ENCODE measurements at regions not wholly inside any gene's neighbourhood (a gene's known extent, or its start where the extent isn't known, plus 50 kb on each side); places are given as distances from the start of the nearest gene placed in this dataset.

DNA sequence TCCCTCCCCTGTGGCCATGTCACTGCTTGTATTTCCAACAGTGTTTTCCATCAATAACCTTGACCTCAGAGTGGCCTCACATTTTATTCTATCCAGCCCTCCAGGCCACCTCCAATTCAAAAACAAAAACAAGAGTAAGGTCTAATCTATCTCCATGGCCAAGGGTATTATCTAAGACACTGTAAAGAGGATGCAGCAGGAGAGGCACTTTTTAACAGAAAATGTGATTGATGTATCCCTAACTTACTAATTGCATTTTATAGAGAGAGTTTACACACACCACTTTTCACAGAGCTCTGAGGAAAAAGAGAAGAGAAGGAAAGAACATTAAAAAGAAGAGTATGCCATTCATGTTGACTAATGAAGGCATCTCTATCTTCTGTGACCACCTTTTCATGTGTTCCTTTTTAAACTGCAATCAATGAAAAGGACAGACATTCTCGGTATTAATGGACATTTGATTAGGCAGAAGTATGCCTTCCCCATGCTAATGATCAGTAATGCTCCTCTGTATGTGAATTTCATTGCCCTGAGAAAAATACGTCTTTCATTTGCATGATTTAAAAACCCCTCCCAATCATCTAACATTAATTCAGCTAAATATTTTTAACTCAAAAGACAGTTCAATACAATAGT lies 653.3 kb upstream of the POU3F3 start:
- H3K4me3 ChIP-seq (ENCODE audit: low read depth, low read length), result no peak overlapping the region
- H3K27me3 ChIP-seq (ENCODE audit: control insufficient read depth, insufficient read depth, low read length), result no peaks in the 10 kb centered on the region
- TF ChIP-seq, protein P1, sequence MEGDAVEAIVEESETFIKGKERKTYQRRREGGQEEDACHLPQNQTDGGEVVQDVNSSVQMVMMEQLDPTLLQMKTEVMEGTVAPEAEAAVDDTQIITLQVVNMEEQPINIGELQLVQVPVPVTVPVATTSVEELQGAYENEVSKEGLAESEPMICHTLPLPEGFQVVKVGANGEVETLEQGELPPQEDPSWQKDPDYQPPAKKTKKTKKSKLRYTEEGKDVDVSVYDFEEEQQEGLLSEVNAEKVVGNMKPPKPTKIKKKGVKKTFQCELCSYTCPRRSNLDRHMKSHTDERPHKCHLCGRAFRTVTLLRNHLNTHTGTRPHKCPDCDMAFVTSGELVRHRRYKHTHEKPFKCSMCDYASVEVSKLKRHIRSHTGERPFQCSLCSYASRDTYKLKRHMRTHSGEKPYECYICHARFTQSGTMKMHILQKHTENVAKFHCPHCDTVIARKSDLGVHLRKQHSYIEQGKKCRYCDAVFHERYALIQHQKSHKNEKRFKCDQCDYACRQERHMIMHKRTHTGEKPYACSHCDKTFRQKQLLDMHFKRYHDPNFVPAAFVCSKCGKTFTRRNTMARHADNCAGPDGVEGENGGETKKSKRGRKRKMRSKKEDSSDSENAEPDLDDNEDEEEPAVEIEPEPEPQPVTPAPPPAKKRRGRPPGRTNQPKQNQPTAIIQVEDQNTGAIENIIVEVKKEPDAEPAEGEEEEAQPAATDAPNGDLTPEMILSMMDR (IDR thresholded peaks at IDR 0.05; ENCODE audit: low read depth, low read length), result no peak
- no peak for DNase-seq (ENCODE audit: low read depth, low spot score)
- no peaks in the 10 kb centered on the region for H3K9me3 ChIP-seq (ENCODE audit: control insufficient read depth, insufficient read depth, low read length)
- POLR2A ChIA-PET, result no interaction called here
- CTCF ChIA-PET, result no interaction called here
- no peak overlapping the region for H3K27ac ChIP-seq (ENCODE audit: low read depth, low read length)

DNA sequence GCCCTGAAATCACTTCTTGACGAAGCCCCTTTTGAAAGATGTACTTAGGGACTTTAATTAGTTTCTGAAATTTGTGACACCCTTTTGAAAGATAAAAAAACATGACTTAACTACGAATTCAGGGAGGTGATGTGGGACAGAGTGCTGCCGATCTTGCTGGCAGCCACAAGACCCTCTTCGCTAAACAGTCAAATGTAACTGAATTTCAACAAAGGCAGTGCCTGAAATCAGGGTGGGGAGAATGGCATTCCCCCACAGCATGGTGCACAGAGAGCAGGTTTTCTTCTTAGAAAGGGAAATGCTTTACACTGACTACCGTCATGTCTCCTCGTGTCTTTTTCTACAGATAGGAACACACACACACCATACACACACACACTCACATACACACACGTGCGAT lies 640.2 kb upstream of the POU3F3 start:
- Histone ChIP-seq H3K9me3 (ENCODE audit: control insufficient read depth, insufficient read depth, low read length) (peaks cover 8% of the 10 kb centered on the region), H3K27ac (ENCODE audit: low read depth, low read length) (no peak overlapping the region), H3K27me3 (ENCODE audit: control insufficient read depth, insufficient read depth, low read length) (no peaks in the 10 kb centered on the region), H3K4me3 (ENCODE audit: low read depth, low read length) (no peak overlapping the region)
- TF ChIP-seq, protein P1 (IDR thresholded peaks at IDR 0.05; ENCODE audit: low read depth, low read length), result no peak
- CTCF ChIA-PET, result no interaction called here
- DNase-seq (ENCODE audit: low read depth, low spot score), result no peak
- POLR2A ChIA-PET, result no interaction called here

DNA sequence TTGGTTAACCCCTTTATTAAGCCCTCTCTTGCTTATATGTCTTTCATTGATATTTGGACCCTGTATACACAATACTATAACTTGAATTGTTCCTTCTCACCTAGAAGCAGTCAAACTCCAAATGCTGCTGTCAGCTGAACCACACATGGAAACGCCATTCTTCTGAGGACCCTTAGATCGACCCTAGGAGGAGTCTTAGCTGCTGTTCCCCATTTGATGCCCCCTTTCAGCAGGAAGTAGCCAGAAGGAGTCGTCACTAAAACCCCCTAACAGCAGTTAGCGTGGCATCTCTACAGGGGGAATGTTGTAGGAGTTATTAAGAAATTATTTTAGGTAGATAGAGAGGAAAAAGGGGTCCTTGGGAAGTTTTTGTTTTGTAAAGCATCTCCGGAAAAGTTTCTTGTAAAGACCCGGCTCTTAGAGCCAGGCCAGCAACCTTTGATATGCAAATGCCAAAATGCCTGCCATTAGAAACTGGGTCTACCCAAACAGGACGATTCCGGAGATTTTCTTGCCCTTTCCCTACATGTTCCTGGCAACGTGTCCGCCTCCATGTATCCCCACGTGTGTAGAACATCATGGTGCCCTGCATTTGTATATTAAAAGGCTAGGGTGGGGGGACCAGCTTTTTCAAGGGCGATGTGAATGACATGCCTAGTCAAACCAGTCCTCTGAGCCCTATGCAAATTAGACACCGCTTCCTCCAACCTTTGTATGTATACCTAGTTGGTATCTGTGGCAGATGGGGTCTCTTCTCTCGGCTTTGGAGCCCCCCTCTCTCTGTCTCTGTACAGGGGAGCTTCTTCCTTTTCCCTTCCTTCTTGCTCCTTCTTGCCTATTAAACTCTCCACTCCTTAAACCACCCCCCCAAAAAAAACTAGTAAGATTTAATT lies 638.4 kb upstream of the POU3F3 start:
- Histone ChIP-seq H3K4me3 (ENCODE audit: low read depth, low read length) (no peak overlapping the region), H3K27ac (ENCODE audit: low read depth, low read length) (no peak overlapping the region), H3K27me3 (ENCODE audit: control insufficient read depth, insufficient read depth, low read length) (no peaks in the 10 kb centered on the region), H3K9me3 (ENCODE audit: control insufficient read depth, insufficient read depth, low read length) (peaks cover 8% of the 10 kb centered on the region)
- no peak for DNase-seq (ENCODE audit: low read depth, low spot score)
- ChIA-PET POLR2A (no interaction called here), CTCF (no interaction called here)
- TF ChIP-seq, protein P1 (IDR thresholded peaks at IDR 0.05; ENCODE audit: low read depth, low read length), result no peak

DNA sequence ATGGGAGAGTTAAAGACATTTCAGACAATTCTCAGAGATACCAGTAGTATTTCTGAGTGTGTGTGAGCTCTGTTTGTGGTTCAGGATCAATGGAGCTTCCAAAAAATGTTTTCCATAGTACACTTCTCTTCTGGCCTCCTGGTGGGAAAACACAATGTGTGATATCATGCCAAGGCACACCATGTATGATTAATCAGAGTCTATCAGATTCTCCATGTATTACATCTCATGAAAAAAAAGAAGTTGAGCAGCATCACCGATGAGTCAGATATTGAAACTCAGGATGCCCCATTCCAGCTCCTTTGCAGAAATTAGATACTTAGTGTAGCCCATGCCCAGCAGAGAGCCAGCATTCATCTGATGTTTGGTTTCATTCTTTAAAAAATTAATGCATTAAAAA lies 620.3 kb upstream of the POU3F3 start:
- TF ChIP-seq, protein P1 (IDR thresholded peaks at IDR 0.05; ENCODE audit: low read depth, low read length), result no peak
- no peak overlapping the region for H3K27ac ChIP-seq (ENCODE audit: low read depth, low read length)
- no peaks in the 10 kb centered on the region for H3K27me3 ChIP-seq (ENCODE audit: control insufficient read depth, insufficient read depth, low read length)
- no peak overlapping the region for H3K4me3 ChIP-seq (ENCODE audit: low read depth, low read length)
- H3K9me3 ChIP-seq (ENCODE audit: control insufficient read depth, insufficient read depth, low read length), result no peaks in the 10 kb centered on the region; the same call in none of the 2 replicates
- DNase-seq (ENCODE audit: low read depth, low spot score), result no peak
- CTCF ChIA-PET, result no interaction called here
- POLR2A ChIA-PET, result no interaction called here

DNA sequence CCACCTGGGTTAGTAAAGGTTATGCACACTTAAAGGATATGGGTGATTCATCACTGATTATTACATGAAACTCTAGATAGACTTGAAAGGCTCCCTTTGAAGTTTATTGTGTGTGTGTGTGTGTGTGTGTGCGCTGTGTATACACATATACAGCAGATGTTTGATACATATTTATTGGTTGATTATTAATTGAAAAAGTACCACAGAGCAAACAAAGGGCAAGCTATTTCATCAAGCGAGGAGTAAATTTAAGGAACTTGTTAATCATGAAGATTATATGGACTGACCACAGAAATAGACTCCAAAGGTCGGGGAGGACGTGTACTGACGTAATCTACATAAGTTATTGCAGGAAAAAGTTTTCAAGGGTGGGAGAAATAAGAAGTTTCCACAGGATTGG lies 617.4 kb upstream of the POU3F3 start:
- TF ChIP-seq, protein P1 (IDR thresholded peaks at IDR 0.05; ENCODE audit: low read depth, low read length), result no peak
- CTCF ChIA-PET, result no interaction called here
- H3K4me3 ChIP-seq (ENCODE audit: low read depth, low read length), result no peak overlapping the region

More for the DNA sequence above, 617.4 kb upstream of the POU3F3 start:
- peaks cover 6% of the 10 kb centered on the region for H3K9me3 ChIP-seq (ENCODE audit: control insufficient read depth, insufficient read depth, low read length)
- DNase-seq (ENCODE audit: low read depth, low spot score), result no peak
- H3K27ac ChIP-seq (ENCODE audit: low read depth, low read length), result no peak overlapping the region
- POLR2A ChIA-PET, result no interaction called here
- H3K27me3 ChIP-seq (ENCODE audit: control insufficient read depth, insufficient read depth, low read length), result no peaks in the 10 kb centered on the region

Data from AG04450 (cell line).